Astrocyte of the hippocampus (primary cell): ENCODE measurements at regions not wholly inside any gene's neighbourhood (a gene's known extent, or its start where the extent isn't known, plus 50 kb on each side); places are given as distances from the start of the nearest gene placed in this dataset.

Source experiments
- DNase-seq: peaks from one replicate; pipeline ENCODE4 v3.0.0; 2011; ENCODE audit warnings: low read depth, low spot score

GRCh38 chr2:230642966-230643365 is 69.7 kb upstream of the CAB39 start:
- no peak for DNase-seq

DNA sequence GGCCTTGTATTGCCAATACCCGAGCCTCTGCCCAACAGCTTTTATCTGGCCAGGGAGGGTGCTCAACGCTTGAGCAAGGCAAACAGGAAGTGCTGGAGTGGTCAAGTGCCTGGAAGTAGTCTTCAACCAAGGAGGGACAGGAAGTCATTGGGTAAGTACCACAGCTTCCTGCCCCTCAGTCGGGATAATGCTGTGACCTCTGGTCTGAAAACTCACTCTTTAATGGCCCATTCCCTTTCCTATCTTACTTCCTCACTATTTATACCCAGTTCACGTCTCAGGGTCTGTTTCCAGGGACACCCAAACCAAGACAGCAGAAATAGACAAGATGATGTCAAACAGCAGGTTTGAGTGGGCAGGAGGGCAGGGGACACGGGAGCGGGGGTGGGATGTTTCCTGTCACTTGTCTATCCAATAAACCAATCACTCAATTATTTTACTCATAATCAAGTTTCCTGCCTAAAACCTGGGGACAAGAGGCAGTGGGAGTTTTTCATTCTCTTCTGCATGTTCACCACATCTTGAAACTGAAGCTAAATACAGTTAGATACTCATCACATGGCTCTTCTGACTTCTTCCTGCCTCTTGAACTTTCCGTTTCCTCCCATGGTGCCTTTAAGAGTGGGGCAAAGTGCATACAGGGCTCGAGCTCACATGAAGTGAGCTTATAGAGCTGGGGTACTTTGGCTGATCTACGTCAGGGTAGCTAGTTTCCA is 68.9 kb upstream of the CAB39 start:
- DNase-seq = no peak

- no peak for DNase-seq
Observed at GRCh38 chr2:230644356-230644935, 68.2 kb upstream of the CAB39 start.

DNA sequence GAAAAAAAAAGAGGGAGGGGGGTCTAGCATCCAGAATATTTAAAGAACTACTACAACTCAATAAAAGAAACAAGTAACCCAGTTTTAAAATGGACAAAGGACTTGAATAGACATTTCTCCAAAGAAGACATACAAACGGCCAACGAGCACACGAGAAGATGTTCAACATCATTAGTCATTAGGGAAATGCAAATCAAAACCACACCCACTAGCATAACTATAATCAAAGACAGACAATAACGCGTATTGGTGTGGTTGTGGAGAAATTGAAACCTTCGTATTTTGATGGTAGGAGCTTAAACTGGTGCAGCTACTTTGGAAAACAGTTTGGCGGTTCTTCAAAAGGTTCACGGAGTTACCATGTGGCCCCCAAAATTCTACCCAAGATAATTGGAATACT is 64.3 kb upstream of the CAB39 start:
- no peak for DNase-seq

DNA sequence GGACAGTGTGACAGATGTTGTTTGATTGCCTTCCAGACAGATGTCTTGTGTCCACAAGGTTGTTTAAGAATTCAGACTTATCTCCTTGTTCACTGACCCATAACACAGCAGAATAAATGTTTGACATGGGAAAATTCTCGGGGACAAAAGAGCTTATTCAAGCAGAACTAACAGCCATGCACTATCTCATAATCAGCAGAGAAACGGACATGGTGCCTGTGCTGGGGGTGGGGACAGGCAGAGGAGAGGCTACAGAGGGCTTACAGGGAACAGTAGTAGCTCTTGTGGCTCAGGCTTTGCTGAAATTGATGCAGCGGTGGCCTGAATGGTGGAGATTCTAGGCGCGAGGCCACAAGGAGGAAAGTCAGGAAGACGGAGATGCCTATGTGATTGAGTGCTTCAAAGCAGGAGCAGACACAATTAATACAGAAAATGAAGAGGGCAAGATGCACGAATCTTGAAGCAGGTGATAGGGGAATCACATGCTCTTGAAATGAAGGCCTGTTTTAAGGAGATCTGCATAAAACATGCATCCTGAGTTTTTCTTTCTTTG is 62.0 kb upstream of the CAB39 start:
- peak; percentile 26 for DNase-seq

- no peak for DNase-seq
Observed at GRCh38 chr2:230654057-230654456, 58.6 kb upstream of the CAB39 start.

DNA sequence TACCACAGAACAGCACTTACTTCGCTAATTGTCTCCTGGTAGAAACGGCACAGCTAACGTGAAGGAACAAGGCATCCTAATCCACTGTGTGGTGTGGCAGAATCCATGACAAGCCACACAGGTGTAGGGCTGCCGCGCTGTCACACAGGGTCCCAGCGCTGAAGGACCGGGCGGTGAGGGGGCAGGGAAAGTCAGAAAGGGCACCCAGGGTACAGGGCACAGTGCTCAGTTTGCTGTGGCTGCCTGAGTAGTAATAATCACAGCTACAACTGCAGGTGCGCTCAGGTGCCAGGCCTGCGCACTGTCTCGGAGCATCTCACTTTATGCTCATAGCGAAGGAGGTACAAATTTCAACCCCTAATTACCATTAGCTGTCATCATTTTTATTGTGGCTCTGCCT is 55.2 kb upstream of the CAB39 start:
- DNase-seq = no peak

- no peak for DNase-seq
Observed at GRCh38 chr2:230657906-230658305, 54.7 kb upstream of the CAB39 start.

- no peak for DNase-seq
Observed at GRCh38 chr2:230658577-230658876, 54.1 kb upstream of the CAB39 start.

- no peak for DNase-seq
Observed at GRCh38 chr2:230658877-230659652, 53.6 kb upstream of the CAB39 start.

GRCh38 chr2:230660294-230661060 is 52.2 kb upstream of the CAB39 start:
- no peak for DNase-seq

- DNase-seq = no peak
Observed at GRCh38 chr2:230661072-230661957, 51.3 kb upstream of the CAB39 start.
